SJCRH30 (cell line): ENCODE measurements at regions not wholly inside any gene's neighbourhood (a gene's known extent, or its start where the extent isn't known, plus 50 kb on each side); places are given as distances from the start of the nearest gene placed in this dataset.

ENCODE experiments used
- DNase-seq, 2 experiments: peaks; one replicate each; pipeline ENCODE4 v3.0.0-alpha.2; 2015 to 2020
- H3K27ac ChIP-seq: fragments of 250-450 bp; sonication (Bioruptor Pico); 2 replicates; pipeline ENCODE4 v1.5.1; 2020; ENCODE audit warnings: mild to moderate bottlenecking, moderate library complexity
- H3K27me3 ChIP-seq: fragments of 250-450 bp; sonication (Bioruptor Pico); 2 replicates; pipeline ENCODE4 v1.5.1; 2020; ENCODE audit warnings: mild to moderate bottlenecking, moderate library complexity
- H3K36me3 ChIP-seq: fragments of 250-450 bp; sonication (Bioruptor Pico); 2 replicates; pipeline ENCODE4 v1.5.1; 2020; ENCODE audit warnings: mild to moderate bottlenecking, moderate library complexity
- H3K4me1 ChIP-seq: fragments of 250-450 bp; sonication (Bioruptor Pico); 2 replicates; pipeline ENCODE4 v1.5.1; 2020; ENCODE audit warnings: mild to moderate bottlenecking, moderate library complexity
- H3K4me3 ChIP-seq: fragments of 250-450 bp; sonication (Bioruptor Pico); 2 replicates; pipeline ENCODE4 v1.5.1; 2020; ENCODE audit warnings: mild to moderate bottlenecking, moderate library complexity
- H3K9me3 ChIP-seq: fragments of 250-450 bp; sonication (Bioruptor Pico); replicated peaks from 2 replicates; pipeline ENCODE4 v1.5.1; 2020; ENCODE audit warnings: mild to moderate bottlenecking, moderate library complexity

GRCh38 chr1:63200676-63201075 lies 121.7 kb upstream of the FOXD3 start:
- Histone ChIP-seq H3K36me3 (no peaks in the 10 kb centered on the region), H3K4me3 (no peak overlapping the region), H3K4me1 (no peaks in the 10 kb centered on the region), H3K27ac (no peak overlapping the region), H3K27me3 (peaks cover 4% of the 10 kb centered on the region), H3K9me3 (no peaks in the 10 kb centered on the region)
- no peak for DNase-seq

- DNase-seq: no peak
- Histone ChIP-seq H3K9me3 (no peaks in the 10 kb centered on the region), H3K27ac (no peak overlapping the region), H3K4me1 (no peaks in the 10 kb centered on the region), H3K27me3 (no peaks in the 10 kb centered on the region; the same call in 1 of the 2 replicates), H3K36me3 (no peaks in the 10 kb centered on the region), H3K4me3 (no peak overlapping the region)
These were observed 118.7 kb upstream of the FOXD3 start for GRCh38 chr1:63203641-63204040.

GRCh38 chr1:63205776-63206175 lies 116.6 kb upstream of the FOXD3 start:
- Histone ChIP-seq H3K9me3 (no peaks in the 10 kb centered on the region), H3K4me3 (no peak overlapping the region), H3K4me1 (no peaks in the 10 kb centered on the region), H3K36me3 (no peaks in the 10 kb centered on the region), H3K27ac (no peak overlapping the region), H3K27me3 (no peaks in the 10 kb centered on the region; the same call in 1 of the 2 replicates)
- no peak for DNase-seq

- Histone ChIP-seq H3K36me3 (no peaks in the 10 kb centered on the region), H3K27me3 (no peaks in the 10 kb centered on the region), H3K4me3 (no peak overlapping the region), H3K9me3 (0 out of 2 replicates have a peak, but pooled peaks cover 6% of the 10 kb centered on the region), H3K4me1 (no peaks in the 10 kb centered on the region), H3K27ac (no peak overlapping the region)
- DNase-seq: no peak
These were observed 107.8 kb upstream of the FOXD3 start for GRCh38 chr1:63214553-63214952.

- Histone ChIP-seq H3K27ac (0 out of 2 replicates have a peak overlapping the region, but pooled peaks have one; percentile 3), H3K36me3 (no peaks in the 10 kb centered on the region), H3K27me3 (no peaks in the 10 kb centered on the region), H3K9me3 (no peaks in the 10 kb centered on the region), H3K4me1 (peaks cover 9% of the 10 kb centered on the region), H3K4me3 (no peak overlapping the region)
- peak; percentile 4 to 65 for DNase-seq
These were observed 98.9 kb upstream of the FOXD3 start for GRCh38 chr1:63223426-63223825.

- DNase-seq: no peak
- Histone ChIP-seq H3K9me3 (no peaks in the 10 kb centered on the region; the same call in 1 of the 2 replicates), H3K27me3 (no peaks in the 10 kb centered on the region)
These were observed 91.6 kb upstream of the FOXD3 start for GRCh38 chr1:63230722-63231121.

GRCh38 chr1:63238721-63239120 lies 83.6 kb upstream of the FOXD3 start:
- no peaks in the 10 kb centered on the region for H3K9me3 ChIP-seq
- H3K4me3 ChIP-seq: no peak overlapping the region
- H3K36me3 ChIP-seq: no peaks in the 10 kb centered on the region
- DNase-seq: no peak
- no peak overlapping the region for H3K27ac ChIP-seq
- no peaks in the 10 kb centered on the region for H3K4me1 ChIP-seq
- H3K27me3 ChIP-seq: no peaks in the 10 kb centered on the region

More at GRCh38 chr1:63230722-63231121, 91.6 kb upstream of the FOXD3 start:
- H3K27ac ChIP-seq: no peak overlapping the region
- H3K4me3 ChIP-seq: no peak overlapping the region
- H3K36me3 ChIP-seq: no peaks in the 10 kb centered on the region
- no peaks in the 10 kb centered on the region for H3K4me1 ChIP-seq

GRCh38 chr1:63245186-63245585 lies 77.2 kb upstream of the FOXD3 start:
- no peak for DNase-seq
- no peaks in the 10 kb centered on the region for H3K9me3 ChIP-seq
- H3K27me3 ChIP-seq: 0 out of 2 replicates have a peak, but pooled peaks cover 2% of the 10 kb centered on the region
- H3K4me1 ChIP-seq: no peaks in the 10 kb centered on the region
- H3K4me3 ChIP-seq: no peak overlapping the region
- H3K27ac ChIP-seq: no peak overlapping the region
- no peaks in the 10 kb centered on the region for H3K36me3 ChIP-seq

- no peak overlapping the region for H3K4me3 ChIP-seq
- H3K4me1 ChIP-seq: no peaks in the 10 kb centered on the region
- H3K9me3 ChIP-seq: no peaks in the 10 kb centered on the region
- DNase-seq: no peak
- no peak overlapping the region for H3K27ac ChIP-seq
- H3K36me3 ChIP-seq: no peaks in the 10 kb centered on the region
- 0 out of 2 replicates have a peak, but pooled peaks cover 2% of the 10 kb centered on the region for H3K27me3 ChIP-seq
These were observed 74.2 kb upstream of the FOXD3 start for GRCh38 chr1:63248216-63248615.

GRCh38 chr1:63255153-63255552 lies 67.2 kb upstream of the FOXD3 start:
- no peak for DNase-seq
- no peaks in the 10 kb centered on the region; the same call in 1 of the 2 replicates for H3K27me3 ChIP-seq
- no peak overlapping the region for H3K27ac ChIP-seq
- H3K36me3 ChIP-seq: no peaks in the 10 kb centered on the region
- H3K4me3 ChIP-seq: no peak overlapping the region
- H3K9me3 ChIP-seq: no peaks in the 10 kb centered on the region
- H3K4me1 ChIP-seq: no peaks in the 10 kb centered on the region

GRCh38 chr1:63261736-63262458 lies 60.5 kb upstream of the FOXD3 start:
- H3K4me1 ChIP-seq: peaks cover 14% of the 10 kb centered on the region
- H3K27me3 ChIP-seq: no peaks in the 10 kb centered on the region; the same call in 1 of the 2 replicates
- no peak overlapping the region for H3K27ac ChIP-seq
- no peaks in the 10 kb centered on the region for H3K9me3 ChIP-seq
- peak; percentile 50 to 80 for DNase-seq
- no peak overlapping the region for H3K4me3 ChIP-seq
- no peaks in the 10 kb centered on the region for H3K36me3 ChIP-seq

- DNase-seq: no peak
- no peaks in the 10 kb centered on the region for H3K36me3 ChIP-seq
- no peak overlapping the region for H3K27ac ChIP-seq
- no peak overlapping the region for H3K4me3 ChIP-seq
- H3K4me1 ChIP-seq: peaks cover 14% of the 10 kb centered on the region
- no peaks in the 10 kb centered on the region for H3K9me3 ChIP-seq
- H3K27me3 ChIP-seq: no peaks in the 10 kb centered on the region; the same call in 1 of the 2 replicates
These were observed 60.0 kb upstream of the FOXD3 start for GRCh38 chr1:63262459-63262770.

- Histone ChIP-seq H3K9me3 (no peaks in the 10 kb centered on the region), H3K4me3 (no peak overlapping the region), H3K27me3 (no peaks in the 10 kb centered on the region), H3K27ac (no peak overlapping the region), H3K4me1 (peaks cover 14% of the 10 kb centered on the region), H3K36me3 (no peaks in the 10 kb centered on the region)
- DNase-seq: no peak
These were observed 58.2 kb upstream of the FOXD3 start for GRCh38 chr1:63264161-63264560.

GRCh38 chr1:63266857-63267256 lies 55.5 kb upstream of the FOXD3 start:
- H3K4me3 ChIP-seq: no peak overlapping the region
- no peak overlapping the region for H3K27ac ChIP-seq
- no peak for DNase-seq
- no peaks in the 10 kb centered on the region for H3K36me3 ChIP-seq
- no peaks in the 10 kb centered on the region for H3K9me3 ChIP-seq
- peaks cover 6% of the 10 kb centered on the region for H3K4me1 ChIP-seq
- H3K27me3 ChIP-seq: no peaks in the 10 kb centered on the region

- DNase-seq: no peak
- no peak overlapping the region for H3K27ac ChIP-seq
- H3K4me1 ChIP-seq: no peaks in the 10 kb centered on the region
These were observed 53.5 kb upstream of the FOXD3 start for GRCh38 chr1:63268876-63269275.

GRCh38 chr1:63269571-63269970 lies 52.8 kb upstream of the FOXD3 start:
- H3K27ac ChIP-seq: no peak overlapping the region
- no peak for DNase-seq

More at GRCh38 chr1:63268876-63269275, 53.5 kb upstream of the FOXD3 start:
- Histone ChIP-seq H3K36me3 (no peaks in the 10 kb centered on the region), H3K27me3 (no peaks in the 10 kb centered on the region), H3K9me3 (no peaks in the 10 kb centered on the region), H3K4me3 (no peak overlapping the region)

More at GRCh38 chr1:63269571-63269970, 52.8 kb upstream of the FOXD3 start:
- H3K27me3 ChIP-seq: no peaks in the 10 kb centered on the region
- H3K9me3 ChIP-seq: no peaks in the 10 kb centered on the region
- no peaks in the 10 kb centered on the region for H3K4me1 ChIP-seq
- no peaks in the 10 kb centered on the region for H3K36me3 ChIP-seq
- no peak overlapping the region for H3K4me3 ChIP-seq
